GM12878 (cell line): ENCODE measurements at regions not wholly inside any gene's neighbourhood (a gene's known extent, or its start where the extent isn't known, plus 50 kb on each side); places are given as distances from the start of the nearest gene placed in this dataset.

ENCODE experiments used
- TF ChIP-seq, protein P1 (sequence below): fragments of 150-350 bp; IDR thresholded peaks from 2 replicates; pipeline ENCODE4 v1.6.1; 2016; ENCODE audit warnings: low read depth, low read length
- TF ChIP-seq, protein P2 (sequence below): IDR thresholded peaks from 2 replicates; pipeline ENCODE4 v1.6.1; 2012; ENCODE audit warnings: low read depth, low read length, improper control_type of control experiment

DNA sequence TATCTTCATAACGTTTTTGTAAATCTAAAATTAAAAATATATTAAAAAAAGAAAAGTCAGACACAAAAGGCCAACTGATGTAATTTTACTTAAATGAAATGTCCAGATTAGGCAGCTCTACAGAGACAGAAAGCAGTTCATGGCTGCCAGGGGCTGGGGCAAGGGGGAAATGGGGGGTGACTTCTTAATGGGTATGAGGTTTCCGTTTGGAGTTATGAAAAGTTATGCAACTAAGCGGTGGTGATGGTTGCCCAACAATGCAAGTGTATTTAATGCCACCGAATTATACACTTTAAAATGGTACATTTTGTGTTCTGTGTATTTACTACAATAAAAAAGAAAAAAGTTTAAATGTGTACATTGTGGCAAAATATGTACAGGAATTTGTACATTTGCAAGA is 70.2 kb upstream of the TEX51 start:
- TF ChIP-seq, protein P1, sequence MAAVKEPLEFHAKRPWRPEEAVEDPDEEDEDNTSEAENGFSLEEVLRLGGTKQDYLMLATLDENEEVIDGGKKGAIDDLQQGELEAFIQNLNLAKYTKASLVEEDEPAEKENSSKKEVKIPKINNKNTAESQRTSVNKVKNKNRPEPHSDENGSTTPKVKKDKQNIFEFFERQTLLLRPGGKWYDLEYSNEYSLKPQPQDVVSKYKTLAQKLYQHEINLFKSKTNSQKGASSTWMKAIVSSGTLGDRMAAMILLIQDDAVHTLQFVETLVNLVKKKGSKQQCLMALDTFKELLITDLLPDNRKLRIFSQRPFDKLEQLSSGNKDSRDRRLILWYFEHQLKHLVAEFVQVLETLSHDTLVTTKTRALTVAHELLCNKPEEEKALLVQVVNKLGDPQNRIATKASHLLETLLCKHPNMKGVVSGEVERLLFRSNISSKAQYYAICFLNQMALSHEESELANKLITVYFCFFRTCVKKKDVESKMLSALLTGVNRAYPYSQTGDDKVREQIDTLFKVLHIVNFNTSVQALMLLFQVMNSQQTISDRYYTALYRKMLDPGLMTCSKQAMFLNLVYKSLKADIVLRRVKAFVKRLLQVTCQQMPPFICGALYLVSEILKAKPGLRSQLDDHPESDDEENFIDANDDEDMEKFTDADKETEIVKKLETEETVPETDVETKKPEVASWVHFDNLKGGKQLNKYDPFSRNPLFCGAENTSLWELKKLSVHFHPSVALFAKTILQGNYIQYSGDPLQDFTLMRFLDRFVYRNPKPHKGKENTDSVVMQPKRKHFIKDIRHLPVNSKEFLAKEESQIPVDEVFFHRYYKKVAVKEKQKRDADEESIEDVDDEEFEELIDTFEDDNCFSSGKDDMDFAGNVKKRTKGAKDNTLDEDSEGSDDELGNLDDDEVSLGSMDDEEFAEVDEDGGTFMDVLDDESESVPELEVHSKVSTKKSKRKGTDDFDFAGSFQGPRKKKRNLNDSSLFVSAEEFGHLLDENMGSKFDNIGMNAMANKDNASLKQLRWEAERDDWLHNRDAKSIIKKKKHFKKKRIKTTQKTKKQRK = no peak
- TF ChIP-seq, protein P2, sequence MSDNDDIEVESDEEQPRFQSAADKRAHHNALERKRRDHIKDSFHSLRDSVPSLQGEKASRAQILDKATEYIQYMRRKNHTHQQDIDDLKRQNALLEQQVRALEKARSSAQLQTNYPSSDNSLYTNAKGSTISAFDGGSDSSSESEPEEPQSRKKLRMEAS = no peak
